ENCODE measurements at regions not wholly inside any gene's neighbourhood (a gene's known extent, or its start where the extent isn't known, plus 50 kb on each side); places are given as distances from the start of the nearest gene placed in this dataset.
"Not testable (repeated sequence)": the region's sequence is repeated elsewhere in the genome, so short reads cannot be mapped to it uniquely, and the experiment has no call there.

DNA sequence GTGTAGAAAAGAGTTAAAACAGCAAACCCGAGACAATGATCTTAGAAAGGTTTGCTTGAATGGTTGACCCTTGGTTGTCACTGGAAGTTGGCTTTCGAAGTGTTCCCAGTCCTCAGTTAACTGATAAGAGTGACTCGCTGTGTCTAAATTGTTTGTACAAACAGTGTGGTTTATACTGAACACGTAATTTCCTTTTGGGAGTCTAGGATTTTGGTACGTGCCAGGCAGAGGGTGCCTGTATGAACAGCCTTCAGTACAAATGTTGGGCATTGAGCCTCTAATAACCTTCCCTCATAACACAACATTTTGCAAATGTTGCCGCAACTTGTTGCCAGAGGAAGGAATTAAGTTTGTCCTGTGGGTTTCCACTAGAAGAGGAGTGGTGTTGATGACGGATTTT lies 95.8 kb upstream of the DPP10 start:
- DNase-seq (ENCODE audit: low read depth) = no peak
- no peak overlapping the region for H3K4me3 ChIP-seq (ENCODE audit: low read length)
- TF ChIP-seq CTCF (IDR thresholded peaks at IDR 0.05; ENCODE audit: insufficient read depth, low read depth, low read length, missing control alignments) = no peak

DNA sequence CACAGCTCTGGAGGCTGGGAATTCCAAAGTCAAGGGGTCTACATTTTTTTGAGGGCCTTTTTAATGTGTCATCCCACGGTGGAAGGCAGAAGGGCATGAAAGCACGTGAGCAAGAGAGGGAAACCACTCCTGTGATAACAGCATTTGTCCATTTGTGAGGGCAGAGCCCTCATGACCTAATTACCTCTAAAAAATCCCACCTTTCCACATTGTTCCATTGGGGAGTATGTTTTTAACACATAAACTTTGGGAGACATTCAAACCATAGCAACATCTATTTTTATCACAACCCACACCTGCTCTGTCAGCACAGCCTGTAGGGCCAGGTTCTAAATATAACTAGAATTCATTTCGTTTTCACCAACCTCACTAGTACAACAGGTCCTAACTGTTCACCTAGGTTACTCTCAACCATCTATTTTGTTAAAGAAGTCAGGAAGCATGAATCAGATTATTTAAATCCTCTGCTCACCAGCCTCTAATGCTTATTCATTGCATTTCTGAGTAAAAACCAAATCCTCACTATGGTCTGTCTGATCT lies 92.2 kb upstream of the DPP10 start:
- H3K4me3 ChIP-seq (ENCODE audit: low read length) = no peak overlapping the region
- no peak for DNase-seq (ENCODE audit: low read depth)
- no peak for TF ChIP-seq CTCF (IDR thresholded peaks at IDR 0.05; ENCODE audit: insufficient read depth, low read depth, low read length, missing control alignments)

- no peak for TF ChIP-seq CTCF (IDR thresholded peaks at IDR 0.05; ENCODE audit: insufficient read depth, low read depth, low read length, missing control alignments)
- no peak overlapping the region for H3K4me3 ChIP-seq (ENCODE audit: low read length)
- no peak for DNase-seq (ENCODE audit: low read depth)
These were observed 89.5 kb upstream of the DPP10 start for GRCh38 chr2:114352988-114353387.

DNA sequence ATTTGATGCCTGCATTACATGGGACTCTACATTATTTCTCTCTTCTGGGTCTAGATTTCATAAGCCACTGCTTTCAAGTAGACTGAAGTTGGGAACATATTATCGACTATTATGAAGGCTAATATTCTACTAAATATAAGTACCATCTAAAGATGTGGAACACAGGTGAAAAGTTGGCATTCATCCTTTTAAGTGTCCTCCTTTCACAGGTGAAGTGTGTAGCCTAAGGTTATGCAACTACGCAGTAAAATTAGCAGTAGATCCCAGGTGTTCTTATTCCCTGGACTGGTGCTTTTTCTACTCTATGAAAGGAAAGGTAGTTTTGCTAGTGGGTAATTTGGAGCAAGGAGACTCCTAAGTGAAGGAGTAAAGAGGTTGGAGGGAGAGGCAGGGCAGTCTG lies 88.2 kb upstream of the DPP10 start:
- no peak for DNase-seq (ENCODE audit: low read depth)
- no peak for TF ChIP-seq CTCF (IDR thresholded peaks at IDR 0.05; ENCODE audit: insufficient read depth, low read depth, low read length, missing control alignments)

GRCh38 chr2:114368705-114369104 lies 73.7 kb upstream of the DPP10 start:
- no peak for DNase-seq (ENCODE audit: low read depth)
- TF ChIP-seq CTCF (IDR thresholded peaks at IDR 0.05; ENCODE audit: insufficient read depth, low read depth, low read length, missing control alignments) = no peak
- H3K4me3 ChIP-seq (ENCODE audit: low read length) = no peak overlapping the region

More for the DNA sequence above, 88.2 kb upstream of the DPP10 start:
- H3K4me3 ChIP-seq (ENCODE audit: low read length) = no peak overlapping the region

- not testable (repeated sequence) for H3K4me3 ChIP-seq (ENCODE audit: low read length); DNase-seq (ENCODE audit: low read depth)
These were observed 70.7 kb upstream of the DPP10 start for GRCh38 chr2:114371721-114372120.

DNA sequence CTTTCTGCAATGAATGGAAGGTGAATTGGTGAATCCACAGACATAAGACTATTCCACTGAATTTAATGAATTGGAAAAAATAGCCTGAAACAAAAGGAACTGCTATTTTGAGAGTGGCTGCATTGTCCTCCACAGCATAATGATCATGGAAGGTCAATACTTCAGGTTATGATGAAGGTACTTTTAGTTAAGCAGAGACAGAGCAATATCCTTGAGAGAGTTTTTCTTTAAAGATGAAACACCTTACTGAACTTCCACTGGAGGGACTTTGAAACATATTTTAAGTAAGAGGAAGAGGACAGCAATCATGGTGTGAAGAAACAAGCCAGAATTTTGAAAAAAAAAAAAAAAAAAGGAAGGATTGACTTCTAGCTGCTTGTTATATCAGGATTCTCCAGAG lies 68.8 kb upstream of the DPP10 start:
- no peak overlapping the region for H3K4me3 ChIP-seq (ENCODE audit: low read length)
- no peak for TF ChIP-seq CTCF (IDR thresholded peaks at IDR 0.05; ENCODE audit: insufficient read depth, low read depth, low read length, missing control alignments)
- no peak for DNase-seq (ENCODE audit: low read depth)
